K562 (cell line): ENCODE measurements at regions not wholly inside any gene's neighbourhood (a gene's known extent, or its start where the extent isn't known, plus 50 kb on each side); places are given as distances from the start of the nearest gene placed in this dataset.

Experiments
- MCM3 ChIP-seq: fragments of 450-650 bp; IDR thresholded peaks from 2 replicates; pipeline ENCODE4 v1.6.1; 2016
- TF ChIP-seq, protein P1 (sequence below), 3 experiments: fragments of 200-800 bp in 1 of 3; fragments of 250-450 bp in 1 of 3; fragments of 450-650 bp in 1 of 3; sonication (Bioruptor Pico) in 1 of 3; sonication (Bioruptor generic) in 1 of 3; formaldehyde crosslinking in 1 of 3; IDR thresholded peaks; 2 replicates each; pipeline versions ENCODE4 v1.6.1 to v1.8.0; 2016 to 2022; ENCODE audit warnings: mild to moderate bottlenecking in 2 of 3, missing genetic modification characterization in 2 of 3, missing compliant biosample characterization in 1 of 3, moderate library complexity in 1 of 3
- TF ChIP-seq, protein P2 (sequence below): fragments of 450-650 bp; formaldehyde crosslinking; IDR thresholded peaks from 2 replicates; pipeline ENCODE4 v1.4.0; 2020; ENCODE audit warnings: mild to moderate bottlenecking, moderate library complexity
- TF ChIP-seq, protein P3 (sequence below), 2 experiments: fragments of 450-650 bp; IDR thresholded peaks; 2 replicates each; pipeline ENCODE4 v1.6.1; 2016

DNA sequence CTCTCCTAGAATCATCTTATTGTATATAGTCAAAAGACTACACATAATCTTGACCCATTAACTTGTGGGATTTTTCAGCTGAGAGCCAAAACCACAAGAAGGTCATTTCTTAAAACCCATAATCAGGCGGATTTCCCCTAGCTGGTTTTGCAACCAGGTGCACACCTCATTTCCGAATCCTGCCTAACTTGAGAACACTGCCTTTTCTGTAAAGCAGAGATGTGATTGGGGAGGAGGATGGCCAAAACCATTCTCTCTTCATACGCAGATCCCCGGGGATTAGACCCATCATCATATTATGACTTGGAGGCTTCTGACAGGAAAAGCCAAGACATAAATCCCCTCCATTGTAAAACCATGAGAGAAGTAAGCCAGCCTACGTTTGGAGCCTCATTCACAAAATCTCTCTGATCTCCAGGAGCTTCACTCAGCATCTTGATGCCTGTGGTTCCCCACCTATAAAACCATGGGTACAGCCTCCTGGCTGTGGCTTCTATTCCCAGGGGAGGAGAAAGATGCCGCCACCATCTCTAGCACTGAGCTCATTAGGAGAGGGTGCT lies 191.3 kb downstream of the KIF18A start (continued):
- TF ChIP-seq, protein P1, sequence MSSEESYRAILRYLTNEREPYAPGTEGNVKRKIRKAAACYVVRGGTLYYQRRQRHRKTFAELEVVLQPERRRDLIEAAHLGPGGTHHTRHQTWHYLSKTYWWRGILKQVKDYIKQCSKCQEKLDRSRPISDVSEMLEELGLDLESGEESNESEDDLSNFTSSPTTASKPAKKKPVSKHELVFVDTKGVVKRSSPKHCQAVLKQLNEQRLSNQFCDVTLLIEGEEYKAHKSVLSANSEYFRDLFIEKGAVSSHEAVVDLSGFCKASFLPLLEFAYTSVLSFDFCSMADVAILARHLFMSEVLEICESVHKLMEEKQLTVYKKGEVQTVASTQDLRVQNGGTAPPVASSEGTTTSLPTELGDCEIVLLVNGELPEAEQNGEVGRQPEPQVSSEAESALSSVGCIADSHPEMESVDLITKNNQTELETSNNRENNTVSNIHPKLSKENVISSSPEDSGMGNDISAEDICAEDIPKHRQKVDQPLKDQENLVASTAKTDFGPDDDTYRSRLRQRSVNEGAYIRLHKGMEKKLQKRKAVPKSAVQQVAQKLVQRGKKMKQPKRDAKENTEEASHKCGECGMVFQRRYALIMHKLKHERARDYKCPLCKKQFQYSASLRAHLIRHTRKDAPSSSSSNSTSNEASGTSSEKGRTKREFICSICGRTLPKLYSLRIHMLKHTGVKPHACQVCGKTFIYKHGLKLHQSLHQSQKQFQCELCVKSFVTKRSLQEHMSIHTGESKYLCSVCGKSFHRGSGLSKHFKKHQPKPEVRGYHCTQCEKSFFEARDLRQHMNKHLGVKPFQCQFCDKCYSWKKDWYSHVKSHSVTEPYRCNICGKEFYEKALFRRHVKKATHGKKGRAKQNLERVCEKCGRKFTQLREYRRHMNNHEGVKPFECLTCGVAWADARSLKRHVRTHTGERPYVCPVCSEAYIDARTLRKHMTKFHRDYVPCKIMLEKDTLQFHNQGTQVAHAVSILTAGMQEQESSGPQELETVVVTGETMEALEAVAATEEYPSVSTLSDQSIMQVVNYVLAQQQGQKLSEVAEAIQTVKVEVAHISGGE (CRISPR knock-in tag; IDR thresholded peaks at IDR 0.05), result no peak
- TF ChIP-seq, protein P2, sequence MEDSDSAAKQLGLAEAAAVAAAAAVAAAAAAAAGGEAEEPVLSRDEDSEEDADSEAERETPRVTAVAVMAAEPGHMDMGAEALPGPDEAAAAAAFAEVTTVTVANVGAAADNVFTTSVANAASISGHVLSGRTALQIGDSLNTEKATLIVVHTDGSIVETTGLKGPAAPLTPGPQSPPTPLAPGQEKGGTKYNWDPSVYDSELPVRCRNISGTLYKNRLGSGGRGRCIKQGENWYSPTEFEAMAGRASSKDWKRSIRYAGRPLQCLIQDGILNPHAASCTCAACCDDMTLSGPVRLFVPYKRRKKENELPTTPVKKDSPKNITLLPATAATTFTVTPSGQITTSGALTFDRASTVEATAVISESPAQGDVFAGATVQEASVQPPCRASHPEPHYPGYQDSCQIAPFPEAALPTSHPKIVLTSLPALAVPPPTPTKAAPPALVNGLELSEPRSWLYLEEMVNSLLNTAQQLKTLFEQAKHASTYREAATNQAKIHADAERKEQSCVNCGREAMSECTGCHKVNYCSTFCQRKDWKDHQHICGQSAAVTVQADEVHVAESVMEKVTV (CRISPR knock-in tag), result no peak
- TF ChIP-seq MCM3, result no peak
- TF ChIP-seq, protein P3, sequence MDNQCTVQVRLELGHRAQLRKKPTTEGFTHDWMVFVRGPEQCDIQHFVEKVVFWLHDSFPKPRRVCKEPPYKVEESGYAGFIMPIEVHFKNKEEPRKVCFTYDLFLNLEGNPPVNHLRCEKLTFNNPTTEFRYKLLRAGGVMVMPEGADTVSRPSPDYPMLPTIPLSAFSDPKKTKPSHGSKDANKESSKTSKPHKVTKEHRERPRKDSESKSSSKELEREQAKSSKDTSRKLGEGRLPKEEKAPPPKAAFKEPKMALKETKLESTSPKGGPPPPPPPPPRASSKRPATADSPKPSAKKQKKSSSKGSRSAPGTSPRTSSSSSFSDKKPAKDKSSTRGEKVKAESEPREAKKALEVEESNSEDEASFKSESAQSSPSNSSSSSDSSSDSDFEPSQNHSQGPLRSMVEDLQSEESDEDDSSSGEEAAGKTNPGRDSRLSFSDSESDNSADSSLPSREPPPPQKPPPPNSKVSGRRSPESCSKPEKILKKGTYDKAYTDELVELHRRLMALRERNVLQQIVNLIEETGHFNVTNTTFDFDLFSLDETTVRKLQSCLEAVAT (IDR thresholded peaks at IDR 0.05), result no peak
- TF ChIP-seq, all 486 proteins: peak for 0
